ENCODE measurements at regions not wholly inside any gene's neighbourhood (a gene's known extent, or its start where the extent isn't known, plus 50 kb on each side); places are given as distances from the start of the nearest gene placed in this dataset.

GRCh38 chr7:51455513-51455912 is 138.9 kb upstream of the COBL start:
- ChIA-PET CTCF (interaction anchor here (1.0 kb wide), 1 partner anchor 18 kb away, joined by 3 read pairs; no protein-coding TSS in a partner anchor), POLR2A (no interaction called here)
- no peak for DNase-seq (ENCODE audit: extremely low spot score)
- no peak for TF ChIP-seq FOXM1 (IDR thresholded peaks at IDR 0.05; ENCODE audit: borderline replicate concordance)
- no peak for TF ChIP-seq L3MBTL2 (conservative IDR thresholded peaks at IDR 0.05)
- TF ChIP-seq PKNOX1 (IDR thresholded peaks at IDR 0.05): no peak
- TF ChIP-seq ARNT (IDR thresholded peaks at IDR 0.05): no peak
- TF ChIP-seq NFRKB (IDR thresholded peaks at IDR 0.05): no peak
- no peak for TF ChIP-seq ELF4 (IDR thresholded peaks at IDR 0.05)
- TF ChIP-seq FOXA1 (IDR thresholded peaks at IDR 0.05): no peak
- TF ChIP-seq TARDBP (IDR thresholded peaks at IDR 0.05): no peak
- no peak for TF ChIP-seq BHLHE40 (IDR thresholded peaks at IDR 0.05; ENCODE audit: borderline replicate concordance)
- TF ChIP-seq HDGF (IDR thresholded peaks at IDR 0.05; ENCODE audit: borderline replicate concordance): no peak
- no peak for TF ChIP-seq CTBP1 (IDR thresholded peaks at IDR 0.05; ENCODE audit: borderline replicate concordance)
- no peak for TF ChIP-seq ZNF384 (IDR thresholded peaks at IDR 0.05)
- TF ChIP-seq SUZ12 (IDR thresholded peaks at IDR 0.05): no peak
- no peak for TF ChIP-seq SP1 (IDR thresholded peaks at IDR 0.05)

GRCh38 chr7:51455086-51455485 is 138.5 kb upstream of the COBL start:
- TF ChIP-seq FOXM1 (IDR thresholded peaks at IDR 0.05; ENCODE audit: borderline replicate concordance) (no peak), HDGF (IDR thresholded peaks at IDR 0.05; ENCODE audit: borderline replicate concordance) (no peak), SP1 (IDR thresholded peaks at IDR 0.05) (no peak), ARNT (IDR thresholded peaks at IDR 0.05) (no peak), SUZ12 (IDR thresholded peaks at IDR 0.05) (no peak), FOXK2 (IDR thresholded peaks at IDR 0.05) (no peak), BHLHE40 (IDR thresholded peaks at IDR 0.05; ENCODE audit: borderline replicate concordance) (no peak)
- no peak for DNase-seq (ENCODE audit: extremely low spot score)
- POLR2A ChIA-PET: no interaction called here
- CTCF ChIA-PET: interaction anchor here (1.0 kb wide), 1 partner anchor 18 kb away, joined by 3 read pairs; no protein-coding TSS in a partner anchor

- POLR2A ChIA-PET: no interaction called here
- DNase-seq (ENCODE audit: extremely low spot score): no peak
- TF ChIP-seq L3MBTL2 (conservative IDR thresholded peaks at IDR 0.05) (no peak), HDGF (IDR thresholded peaks at IDR 0.05; ENCODE audit: borderline replicate concordance) (no peak), BHLHE40 (IDR thresholded peaks at IDR 0.05; ENCODE audit: borderline replicate concordance) (no peak), ZNF384 (IDR thresholded peaks at IDR 0.05) (no peak), ELF4 (IDR thresholded peaks at IDR 0.05) (no peak), TARDBP (IDR thresholded peaks at IDR 0.05) (no peak), FOXK2 (IDR thresholded peaks at IDR 0.05) (no peak), NFRKB (IDR thresholded peaks at IDR 0.05) (no peak), SP1 (IDR thresholded peaks at IDR 0.05) (no peak), FOXA1 (IDR thresholded peaks at IDR 0.05) (no peak), PKNOX1 (IDR thresholded peaks at IDR 0.05) (no peak), SUZ12 (IDR thresholded peaks at IDR 0.05) (no peak), LEF1 (IDR thresholded peaks at IDR 0.05; ENCODE audit: borderline replicate concordance) (no peak)
- CTCF ChIA-PET: interaction anchor here (0.7 kb wide), 1 partner anchor 1091 kb away, joined by 4 read pairs; no protein-coding TSS in a partner anchor
Observed at GRCh38 chr7:51452694-51453093, 136.1 kb upstream of the COBL start.

GRCh38 chr7:51451751-51452476 is 135.3 kb upstream of the COBL start:
- DNase-seq (ENCODE audit: extremely low spot score): no peak
- ChIA-PET CTCF (interaction anchor here (0.7 kb wide), 1 partner anchor 1092 kb away, joined by 4 read pairs; no protein-coding TSS in a partner anchor), POLR2A (no interaction called here)
- TF ChIP-seq L3MBTL2 (conservative IDR thresholded peaks at IDR 0.05): no peak
- TF ChIP-seq FOXM1 (IDR thresholded peaks at IDR 0.05; ENCODE audit: borderline replicate concordance): no peak
- no peak for TF ChIP-seq ARNT (IDR thresholded peaks at IDR 0.05)
- no peak for TF ChIP-seq CTBP1 (IDR thresholded peaks at IDR 0.05; ENCODE audit: borderline replicate concordance)
- TF ChIP-seq ELF4 (IDR thresholded peaks at IDR 0.05): no peak
- TF ChIP-seq PKNOX1 (IDR thresholded peaks at IDR 0.05): no peak
- no peak for TF ChIP-seq TARDBP (IDR thresholded peaks at IDR 0.05)
- TF ChIP-seq FOXK2 (IDR thresholded peaks at IDR 0.05): no peak
- TF ChIP-seq FOXA1 (IDR thresholded peaks at IDR 0.05): no peak
- no peak for TF ChIP-seq NFRKB (IDR thresholded peaks at IDR 0.05)
- no peak for TF ChIP-seq HDGF (IDR thresholded peaks at IDR 0.05; ENCODE audit: borderline replicate concordance)
- no peak for TF ChIP-seq LEF1 (IDR thresholded peaks at IDR 0.05; ENCODE audit: borderline replicate concordance)
- no peak for TF ChIP-seq ZNF384 (IDR thresholded peaks at IDR 0.05)
- no peak for TF ChIP-seq BHLHE40 (IDR thresholded peaks at IDR 0.05; ENCODE audit: borderline replicate concordance)
- no peak for TF ChIP-seq SP1 (IDR thresholded peaks at IDR 0.05)
- no peak for TF ChIP-seq SUZ12 (IDR thresholded peaks at IDR 0.05)

- ChIA-PET CTCF (interaction anchor here (0.5 kb wide), 1 partner anchor 142 kb away, joined by 4 read pairs; no protein-coding TSS in a partner anchor), POLR2A (no interaction called here)
- TF ChIP-seq LEF1 (IDR thresholded peaks at IDR 0.05; ENCODE audit: borderline replicate concordance): no peak
- no peak for TF ChIP-seq FOXA1 (IDR thresholded peaks at IDR 0.05)
- DNase-seq (ENCODE audit: extremely low spot score): no peak
Observed at GRCh38 chr7:51450541-51450940, 133.9 kb upstream of the COBL start.

GRCh38 chr7:51446785-51447184 is 130.2 kb upstream of the COBL start:
- ChIA-PET CTCF (no interaction called here), POLR2A (no interaction called here)
- no peak for TF ChIP-seq BHLHE40 (IDR thresholded peaks at IDR 0.05; ENCODE audit: borderline replicate concordance)
- TF ChIP-seq L3MBTL2 (conservative IDR thresholded peaks at IDR 0.05): no peak
- TF ChIP-seq NFRKB (IDR thresholded peaks at IDR 0.05): no peak
- no peak for TF ChIP-seq CTBP1 (IDR thresholded peaks at IDR 0.05; ENCODE audit: borderline replicate concordance)
- no peak for TF ChIP-seq FOXM1 (IDR thresholded peaks at IDR 0.05; ENCODE audit: borderline replicate concordance)
- TF ChIP-seq SUZ12 (IDR thresholded peaks at IDR 0.05): no peak
- TF ChIP-seq SP1 (IDR thresholded peaks at IDR 0.05): no peak
- no peak for TF ChIP-seq PKNOX1 (IDR thresholded peaks at IDR 0.05)
- no peak for TF ChIP-seq ARNT (IDR thresholded peaks at IDR 0.05)
- TF ChIP-seq FOXA1 (IDR thresholded peaks at IDR 0.05): no peak
- no peak for TF ChIP-seq ZNF384 (IDR thresholded peaks at IDR 0.05)
- TF ChIP-seq ELF4 (IDR thresholded peaks at IDR 0.05): no peak
- no peak for TF ChIP-seq TARDBP (IDR thresholded peaks at IDR 0.05)
- TF ChIP-seq LEF1 (IDR thresholded peaks at IDR 0.05; ENCODE audit: borderline replicate concordance): no peak
- no peak for TF ChIP-seq FOXK2 (IDR thresholded peaks at IDR 0.05)
- no peak for DNase-seq (ENCODE audit: extremely low spot score)

Data from HEK293T (cell line).